SU-DHL-6 (cell line): ENCODE measurements at regions not wholly inside any gene's neighbourhood (a gene's known extent, or its start where the extent isn't known, plus 50 kb on each side); places are given as distances from the start of the nearest gene placed in this dataset.

Source experiments
- H2AFZ ChIP-seq: fragments of 200-600 bp; sonication (generic); 2 replicates; pipeline ENCODE4 v1.6.1; 2014; ENCODE audit warnings: low read depth, mild to moderate bottlenecking, moderate library complexity, mixed read lengths, antibody characterized with exemption, low read length; ENCODE audit not compliant: severe bottlenecking
- H3F3A ChIP-seq: fragments of 200-600 bp; shearing (Covaris generic); 2 replicates; pipeline ENCODE4 v1.6.0; 2016; ENCODE audit warnings: antibody characterized with exemption, mild to moderate bottlenecking; ENCODE audit not compliant: insufficient read depth
- H3K27ac ChIP-seq: fragments of 200-600 bp; sonication (generic); 2 replicates; pipeline ENCODE4 v1.5.1; 2016; ENCODE audit warnings: low read depth, mild to moderate bottlenecking, low read length, moderate library complexity, mixed read lengths
- H3K27me3 ChIP-seq: fragments of 200-600 bp; sonication (generic), shearing (Covaris generic); 2 replicates; pipeline ENCODE4 v1.6.0; 2014; ENCODE audit warnings: mild to moderate bottlenecking, low read length
- H3K36me3 ChIP-seq: fragments of 200-600 bp; sonication (generic); 2 replicates; pipeline ENCODE4 v1.6.1; 2014; ENCODE audit warnings: mild to moderate bottlenecking, low read length, mixed read lengths
- H3K4me2 ChIP-seq: fragments of 300-600, 200-600 bp; shearing (Covaris generic), sonication (generic); 2 replicates; pipeline ENCODE4 v1.6.0; 2014; ENCODE audit warnings: low read length, low read depth, mild to moderate bottlenecking; ENCODE audit not compliant: poor library complexity, severe bottlenecking
- H3K4me3 ChIP-seq: fragments of 200-600 bp; sonication (generic); 2 replicates; pipeline ENCODE4 v1.5.1; 2014; ENCODE audit warnings: antibody characterized with exemption, low read length, mild to moderate bottlenecking, mixed read lengths; ENCODE audit not compliant: insufficient read depth, poor library complexity, severe bottlenecking
- H3K79me2 ChIP-seq: fragments of 200-600 bp; sonication (generic); 2 replicates; pipeline ENCODE4 v1.6.1; 2014; ENCODE audit warnings: mild to moderate bottlenecking, low read length, moderate library complexity; ENCODE audit not compliant: insufficient read depth
- H3K9ac ChIP-seq: fragments of 200-600 bp; sonication (generic); 2 replicates; pipeline ENCODE4 v1.7.0; 2014; ENCODE audit warnings: mild to moderate bottlenecking, low read length
- H3K9me2 ChIP-seq: fragments of 200-600 bp; sonication (generic); replicated peaks from 2 replicates; pipeline ENCODE4 v1.6.1; 2014; ENCODE audit warnings: low read length; ENCODE audit not compliant: insufficient read depth
- H3K9me3 ChIP-seq: fragments of 200-600 bp; sonication (generic); 2 replicates; pipeline ENCODE4 v1.6.1; 2014; ENCODE audit warnings: low read length, mixed read lengths; ENCODE audit not compliant: insufficient read depth
- H4K20me1 ChIP-seq: fragments of 200-600 bp; sonication (generic); 2 replicates; pipeline ENCODE4 v1.6.1; 2014; ENCODE audit warnings: low read depth, mild to moderate bottlenecking, antibody characterized with exemption, low read length, moderate library complexity, mixed read lengths
- CTCF ChIP-seq: fragments of 200-600 bp; sonication (generic); IDR thresholded peaks from one replicate; pipeline ENCODE4 v1.5.1; 2017; ENCODE audit warnings: antibody characterized with exemption, mild to moderate bottlenecking, low read length, moderate library complexity; ENCODE audit not compliant: insufficient read depth, poor library complexity, severe bottlenecking
- EZH2phosphoT487 ChIP-seq: fragments of 200-600 bp; sonication (generic), shearing (Covaris generic); conservative IDR thresholded peaks from 2 replicates; pipeline ENCODE4 v1.6.1; 2018; ENCODE audit warnings: mild to moderate bottlenecking, antibody characterized with exemption, low read length, moderate library complexity, mixed read lengths

- Histone ChIP-seq H4K20me1 (no peaks in the 10 kb centered on the region), H3K27me3 (no peaks in the 10 kb centered on the region), H2AFZ (no peak overlapping the region), H3F3A (no peaks in the 10 kb centered on the region), H3K36me3 (no peaks in the 10 kb centered on the region), H3K9me2 (no peaks in the 10 kb centered on the region), H3K9me3 (no peaks in the 10 kb centered on the region), H3K79me2 (no peaks in the 10 kb centered on the region), H3K4me3 (no peak overlapping the region), H3K4me2 (no peak overlapping the region), H3K27ac (no peak overlapping the region), H3K9ac (no peak overlapping the region)
- TF ChIP-seq EZH2phosphoT487: no peak
- TF ChIP-seq CTCF: no peak
Observed at GRCh38 chr21:36235058-36235582, 78.5 kb downstream of the DOP1B start.

GRCh38 chr21:36236052-36236730 is 79.6 kb downstream of the DOP1B start:
- no peak overlapping the region for H3K4me2 ChIP-seq
- H3K79me2 ChIP-seq: no peaks in the 10 kb centered on the region
- no peak overlapping the region for H3K9ac ChIP-seq
- H4K20me1 ChIP-seq: no peaks in the 10 kb centered on the region
- H3K27me3 ChIP-seq: no peaks in the 10 kb centered on the region
- H3F3A ChIP-seq: 0 out of 2 replicates have a peak, but pooled peaks cover 4% of the 10 kb centered on the region
- H3K27ac ChIP-seq: no peak overlapping the region
- H3K36me3 ChIP-seq: no peaks in the 10 kb centered on the region
- TF ChIP-seq CTCF: no peak
- no peak for TF ChIP-seq EZH2phosphoT487
- H2AFZ ChIP-seq: no peak overlapping the region
- H3K4me3 ChIP-seq: no peak overlapping the region
- no peaks in the 10 kb centered on the region for H3K9me3 ChIP-seq
- no peaks in the 10 kb centered on the region for H3K9me2 ChIP-seq

GRCh38 chr21:36237441-36237840 is 80.8 kb downstream of the DOP1B start:
- Histone ChIP-seq H4K20me1 (no peaks in the 10 kb centered on the region), H3K27me3 (no peaks in the 10 kb centered on the region), H3F3A (0 out of 2 replicates have a peak, but pooled peaks cover 4% of the 10 kb centered on the region), H3K9ac (no peak overlapping the region), H3K79me2 (no peaks in the 10 kb centered on the region), H3K27ac (no peak overlapping the region), H3K4me2 (no peak overlapping the region), H3K9me2 (no peaks in the 10 kb centered on the region), H3K36me3 (no peaks in the 10 kb centered on the region), H3K4me3 (no peak overlapping the region), H3K9me3 (no peaks in the 10 kb centered on the region), H2AFZ (no peak overlapping the region)
- TF ChIP-seq EZH2phosphoT487 (no peak), CTCF (no peak)
